ENCODE measurements at regions not wholly inside any gene's neighbourhood (a gene's known extent, or its start where the extent isn't known, plus 50 kb on each side); places are given as distances from the start of the nearest gene placed in this dataset.

- H3K4me2 ChIP-seq, result no peak overlapping the region
- no peak overlapping the region for H3K4me3 ChIP-seq (IDR thresholded peaks at IDR 0.05; ENCODE audit: insufficient read depth, low read depth, low read length)
- H4K20me1 ChIP-seq (ENCODE audit: insufficient read depth), result no peaks in the 10 kb centered on the region
- no peaks in the 10 kb centered on the region for H3K36me3 ChIP-seq (ENCODE audit: insufficient read depth)
- no peak overlapping the region for H2AFZ ChIP-seq (ENCODE audit: low read depth)
- no peaks in the 10 kb centered on the region for H3K79me2 ChIP-seq (ENCODE audit: insufficient read depth, low read depth)
- no peak for TF ChIP-seq CTCF (conservative IDR thresholded peaks at IDR 0.05; ENCODE audit: low read depth, low read length)
- H3K27ac ChIP-seq, result no peak overlapping the region
- no peaks in the 10 kb centered on the region for H3K27me3 ChIP-seq (ENCODE audit: insufficient read depth, low read depth)
- no peaks in the 10 kb centered on the region for H3K4me1 ChIP-seq (ENCODE audit: low read depth, poor library complexity, severe bottlenecking)
- H3K9ac ChIP-seq, result no peak overlapping the region
These were observed 222.6 kb upstream of the DPYD start for GRCh38 chr1:98143403-98143802.

GRCh38 chr1:98133131-98133530, 212.3 kb upstream of the DPYD start:
- Histone ChIP-seq H3K79me2 (ENCODE audit: insufficient read depth, low read depth) (no peaks in the 10 kb centered on the region), H2AFZ (ENCODE audit: low read depth) (no peak overlapping the region)
- no peak for TF ChIP-seq CTCF (conservative IDR thresholded peaks at IDR 0.05; ENCODE audit: low read depth, low read length)

GRCh38 chr1:98130408-98130807, 209.6 kb upstream of the DPYD start:
- no peak overlapping the region for H3K27ac ChIP-seq
- H3K9ac ChIP-seq, result no peak overlapping the region
- no peaks in the 10 kb centered on the region for H3K4me1 ChIP-seq (ENCODE audit: low read depth, poor library complexity, severe bottlenecking)
- no peaks in the 10 kb centered on the region for H3K36me3 ChIP-seq (ENCODE audit: insufficient read depth)
- TF ChIP-seq CTCF (conservative IDR thresholded peaks at IDR 0.05; ENCODE audit: low read depth, low read length), result no peak
- H3K79me2 ChIP-seq (ENCODE audit: insufficient read depth, low read depth), result no peaks in the 10 kb centered on the region
- H3K27me3 ChIP-seq (ENCODE audit: insufficient read depth, low read depth), result no peaks in the 10 kb centered on the region
- H2AFZ ChIP-seq (ENCODE audit: low read depth), result no peak overlapping the region
- H3K4me3 ChIP-seq (IDR thresholded peaks at IDR 0.05; ENCODE audit: insufficient read depth, low read depth, low read length), result no peak overlapping the region
- no peak overlapping the region for H3K4me2 ChIP-seq
- H4K20me1 ChIP-seq (ENCODE audit: insufficient read depth), result no peaks in the 10 kb centered on the region

More at GRCh38 chr1:98133131-98133530, 212.3 kb upstream of the DPYD start:
- Histone ChIP-seq H3K27me3 (ENCODE audit: insufficient read depth, low read depth) (no peaks in the 10 kb centered on the region), H3K9ac (no peak overlapping the region), H3K4me1 (ENCODE audit: low read depth, poor library complexity, severe bottlenecking) (no peaks in the 10 kb centered on the region), H3K4me3 (IDR thresholded peaks at IDR 0.05; ENCODE audit: insufficient read depth, low read depth, low read length) (no peak overlapping the region), H3K4me2 (no peak overlapping the region), H3K36me3 (ENCODE audit: insufficient read depth) (no peaks in the 10 kb centered on the region), H3K27ac (no peak overlapping the region), H4K20me1 (ENCODE audit: insufficient read depth) (no peaks in the 10 kb centered on the region)

GRCh38 chr1:98129491-98129890, 208.7 kb upstream of the DPYD start:
- H3K36me3 ChIP-seq (ENCODE audit: insufficient read depth), result no peaks in the 10 kb centered on the region
- no peak overlapping the region for H2AFZ ChIP-seq (ENCODE audit: low read depth)
- H3K27ac ChIP-seq, result no peak overlapping the region
- H3K27me3 ChIP-seq (ENCODE audit: insufficient read depth, low read depth), result no peaks in the 10 kb centered on the region
- no peaks in the 10 kb centered on the region for H3K79me2 ChIP-seq (ENCODE audit: insufficient read depth, low read depth)
- H3K4me2 ChIP-seq, result no peak overlapping the region
- H3K9ac ChIP-seq, result no peak overlapping the region
- H3K4me3 ChIP-seq (IDR thresholded peaks at IDR 0.05; ENCODE audit: insufficient read depth, low read depth, low read length), result no peak overlapping the region
- H3K4me1 ChIP-seq (ENCODE audit: low read depth, poor library complexity, severe bottlenecking), result no peaks in the 10 kb centered on the region
- H4K20me1 ChIP-seq (ENCODE audit: insufficient read depth), result no peaks in the 10 kb centered on the region
- TF ChIP-seq CTCF (conservative IDR thresholded peaks at IDR 0.05; ENCODE audit: low read depth, low read length), result no peak

Measured in KMS-11 (cell line).